Endodermal cell (in vitro differentiated cells): ENCODE measurements at regions not wholly inside any gene's neighbourhood (a gene's known extent, or its start where the extent isn't known, plus 50 kb on each side); places are given as distances from the start of the nearest gene placed in this dataset.

ENCODE experiments used
- DNase-seq: peaks from one replicate; pipeline ENCODE4 v3.0.0-alpha.2; 2017
- H3K27ac ChIP-seq: 2 replicates; pipeline ENCODE4 v1.5.1; 2013; ENCODE audit warnings: mild to moderate bottlenecking, low read depth, low read length, moderate library complexity
- H3K27me3 ChIP-seq: 2 replicates; pipeline ENCODE4 v1.6.1; 2013; ENCODE audit warnings: mild to moderate bottlenecking, low read length, moderate library complexity; ENCODE audit not compliant: insufficient read depth, control insufficient read depth, poor library complexity, severe bottlenecking
- H3K36me3 ChIP-seq: 2 replicates; pipeline ENCODE4 v1.7.0; 2013; ENCODE audit warnings: mild to moderate bottlenecking, low read length, moderate library complexity; ENCODE audit not compliant: control insufficient read depth, insufficient read depth
- H3K4me1 ChIP-seq: one replicate; pipeline ENCODE4 v1.7.0; 2013; ENCODE audit warnings: low read length; ENCODE audit not compliant: control insufficient read depth, insufficient read depth
- H3K4me3 ChIP-seq: 2 replicates; pipeline ENCODE4 v1.5.1; 2013; ENCODE audit warnings: mild to moderate bottlenecking, low read length, moderate library complexity
- H3K9ac ChIP-seq: 2 replicates; pipeline ENCODE4 v1.6.1; 2013; ENCODE audit warnings: mild to moderate bottlenecking, low read length, moderate library complexity; ENCODE audit not compliant: poor library complexity, severe bottlenecking; ENCODE audit errors: extremely low read depth
- H3K9me3 ChIP-seq: 2 replicates; pipeline ENCODE4 v1.6.1; 2013; ENCODE audit warnings: mild to moderate bottlenecking, low read length, moderate library complexity; ENCODE audit not compliant: control insufficient read depth
- H3K27ac Mint-ChIP-seq: 2 replicates; pipeline ENCODE4 v1.8.0; 2020; ENCODE audit warnings: mixed read lengths
- H3K27me3 Mint-ChIP-seq: 2 replicates; pipeline ENCODE4 v1.8.0; 2021; ENCODE audit warnings: mild to moderate bottlenecking, mixed read lengths; ENCODE audit not compliant: insufficient read depth
- H3K36me3 Mint-ChIP-seq: 2 replicates; pipeline ENCODE4 v1.8.0; 2020; ENCODE audit warnings: low read depth, mixed read lengths
- H3K4me1 Mint-ChIP-seq: 2 replicates; pipeline ENCODE4 v1.8.0; 2020; ENCODE audit warnings: mixed read lengths
- H3K4me3 Mint-ChIP-seq: 2 replicates; pipeline ENCODE4 v1.8.0; 2020; ENCODE audit warnings: mild to moderate bottlenecking, moderate library complexity, mixed read lengths
- H3K9me3 Mint-ChIP-seq: 2 replicates; pipeline ENCODE4 v1.8.0; 2020; ENCODE audit warnings: mild to moderate bottlenecking, mixed read lengths
- CTCF ChIP-seq: fragments of 200-600 bp; sonication (generic); conservative IDR thresholded peaks from 2 replicates; pipeline ENCODE4 v1.5.0; 2021; ENCODE audit warnings: antibody characterized with exemption, mild to moderate bottlenecking
- WGBS, 2 experiments: methylation state at CpG; one replicate each; pipeline versions ENCODE4 v1.1.5 to v1.1.7; 2013; ENCODE audit warnings: missing lambda C conversion rate in 2 of 2, mixed read lengths in 1 of 2; ENCODE audit not compliant: insufficient coverage in 1 of 2, insufficient read length in 1 of 2; 5-methylcytosine and 5-hydroxymethylcytosine counted together

- Histone ChIP-seq H3K9me3 (no peaks in the 10 kb centered on the region), H3K4me3 (no peak overlapping the region), H3K9ac (no peak overlapping the region), H3K27ac (no peak overlapping the region), H3K36me3 (peaks cover 5% of the 10 kb centered on the region), H3K27me3 (no peaks in the 10 kb centered on the region), H3K4me1 (peaks cover 8% of the 10 kb centered on the region)
- WGBS, 2 experiments = 96% methylated on average over 1 of the region's 1 CpG; no CpG with 5 or more reads in 1 of the 2 experiments
- DNase-seq = no peak
- Mint-ChIP-seq H3K27me3 (no peaks in the 10 kb centered on the region), H3K36me3 (no peaks in the 10 kb centered on the region), H3K27ac (no peak overlapping the region), H3K4me1 (peaks cover 10% of the 10 kb centered on the region), H3K9me3 (no peaks in the 10 kb centered on the region), H3K4me3 (no peak overlapping the region)
- TF ChIP-seq CTCF = no peak
Observed at GRCh38 chr12:111184161-111184560, 184.7 kb downstream of the PHETA1 start.

GRCh38 chr12:111183094-111183493 lies 185.8 kb downstream of the PHETA1 start:
- Mint-ChIP-seq H3K27me3 (no peaks in the 10 kb centered on the region), H3K4me1 (peaks cover 10% of the 10 kb centered on the region), H3K27ac (no peak overlapping the region), H3K4me3 (no peak overlapping the region), H3K36me3 (no peaks in the 10 kb centered on the region), H3K9me3 (no peaks in the 10 kb centered on the region)
- Histone ChIP-seq H3K9me3 (no peaks in the 10 kb centered on the region), H3K27ac (no peak overlapping the region), H3K36me3 (peaks cover 1% of the 10 kb centered on the region), H3K27me3 (no peaks in the 10 kb centered on the region), H3K4me3 (no peak overlapping the region), H3K9ac (no peak overlapping the region), H3K4me1 (peaks cover 8% of the 10 kb centered on the region)
- WGBS, 2 experiments = 78 to 86% methylated on average over 1 to 2 of the region's 2 CpGs
- DNase-seq = no peak
- no peak for TF ChIP-seq CTCF

- TF ChIP-seq CTCF = no peak
- Histone ChIP-seq H3K36me3 (no peaks in the 10 kb centered on the region), H3K27ac (no peak overlapping the region), H3K9ac (no peak overlapping the region), H3K4me1 (peaks cover 8% of the 10 kb centered on the region), H3K9me3 (no peaks in the 10 kb centered on the region), H3K4me3 (no peak overlapping the region), H3K27me3 (no peaks in the 10 kb centered on the region)
- Mint-ChIP-seq H3K27me3 (no peaks in the 10 kb centered on the region), H3K27ac (no peak overlapping the region), H3K4me1 (peaks cover 10% of the 10 kb centered on the region), H3K9me3 (no peaks in the 10 kb centered on the region), H3K36me3 (no peaks in the 10 kb centered on the region), H3K4me3 (no peak overlapping the region)
- no peak for DNase-seq
- WGBS, 2 experiments = 92 to 94% methylated on average over 14 to 16 of the region's 16 CpGs
Observed at GRCh38 chr12:111182382-111182781, 186.5 kb downstream of the PHETA1 start.
